DMS79 treated with DMSO at 0.1 percent for 48 hours (cell line): ENCODE measurements at regions not wholly inside any gene's neighbourhood (a gene's known extent, or its start where the extent isn't known, plus 50 kb on each side); places are given as distances from the start of the nearest gene placed in this dataset.

Source experiments
- DNase-seq: peaks from one replicate; lab custom pipeline; 2025; lab: John Stamatoyannopoulos, UW

DNA sequence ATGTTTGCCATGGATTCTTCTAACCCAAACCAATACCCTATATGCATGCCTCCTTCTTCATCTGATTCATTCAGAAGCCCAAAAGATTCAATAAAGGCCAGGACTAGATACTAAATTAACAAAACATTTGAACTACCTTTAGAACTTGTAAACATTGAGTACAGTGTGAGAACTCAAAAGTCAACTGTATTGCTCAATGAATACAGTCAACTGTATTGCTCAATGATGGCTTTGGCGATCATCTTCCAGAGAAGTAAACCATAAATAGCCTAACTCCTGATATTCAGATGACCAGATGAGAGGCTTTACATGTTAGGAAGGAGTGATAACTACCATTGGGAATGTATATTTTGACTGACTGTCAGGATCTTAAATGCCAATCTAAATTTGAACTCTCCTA is 206.5 kb upstream of the ITGA4 start:
- no peak for DNase-seq

DNA sequence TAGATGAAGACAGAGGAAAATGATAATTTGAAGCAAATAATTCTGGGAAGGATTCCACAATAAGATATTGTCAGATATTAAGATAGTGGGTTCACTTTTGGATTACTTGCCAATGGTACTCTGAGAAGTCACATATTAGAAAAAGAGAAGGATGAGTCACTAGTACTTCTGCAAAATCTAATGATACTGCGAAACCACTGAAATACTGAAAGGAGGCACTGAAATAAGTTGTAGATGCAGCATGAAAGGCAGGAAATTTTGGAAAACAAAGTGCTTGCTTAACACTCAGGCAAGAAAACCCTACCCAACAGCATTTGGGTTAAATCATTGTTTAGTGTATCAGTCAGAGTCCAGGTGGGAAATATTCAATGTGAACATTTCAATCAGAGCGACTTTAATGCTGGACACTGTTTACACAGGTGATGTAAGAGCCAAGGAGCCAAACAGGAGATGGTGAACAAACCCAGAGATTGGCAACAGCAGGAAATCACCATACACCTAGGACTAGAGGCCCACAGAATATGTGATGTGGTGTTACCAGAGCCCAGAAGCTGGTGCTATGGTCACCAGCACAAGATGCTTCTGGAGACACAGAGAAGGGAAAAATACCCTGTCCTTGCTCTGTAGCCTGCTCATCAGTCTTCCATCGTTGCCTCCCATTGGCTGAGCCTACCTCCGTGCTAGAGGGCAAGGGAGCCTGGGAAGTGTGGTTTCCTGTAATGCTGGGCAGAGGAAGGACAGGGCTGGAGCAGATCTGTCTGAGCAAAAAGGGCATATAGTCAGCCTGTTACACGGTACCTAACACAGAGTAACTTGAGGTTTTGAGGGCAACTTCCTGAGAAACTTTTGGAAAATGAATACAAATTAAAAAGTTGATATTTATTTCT is 204.7 kb upstream of the ITGA4 start:
- no peak for DNase-seq

DNA sequence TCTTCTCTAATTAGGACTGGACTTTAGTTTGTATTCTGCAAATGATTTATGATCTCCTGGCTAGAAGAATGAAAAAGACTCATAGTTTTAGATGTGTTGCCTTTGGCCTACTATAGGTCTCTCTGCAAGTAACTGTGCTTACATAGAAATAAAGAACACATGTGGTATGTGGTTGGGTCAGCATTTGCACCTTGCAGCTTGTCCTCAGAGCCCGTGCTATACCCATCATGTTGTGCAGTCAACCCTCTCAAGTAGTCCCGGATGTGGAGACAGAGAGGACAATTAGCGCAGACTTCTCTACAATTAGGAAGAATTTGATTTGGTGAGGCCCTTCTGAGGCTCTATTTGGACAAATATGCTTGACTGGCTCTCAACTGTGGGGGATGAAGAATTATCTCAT is 203.7 kb upstream of the ITGA4 start:
- DNase-seq, result no peak

DNA sequence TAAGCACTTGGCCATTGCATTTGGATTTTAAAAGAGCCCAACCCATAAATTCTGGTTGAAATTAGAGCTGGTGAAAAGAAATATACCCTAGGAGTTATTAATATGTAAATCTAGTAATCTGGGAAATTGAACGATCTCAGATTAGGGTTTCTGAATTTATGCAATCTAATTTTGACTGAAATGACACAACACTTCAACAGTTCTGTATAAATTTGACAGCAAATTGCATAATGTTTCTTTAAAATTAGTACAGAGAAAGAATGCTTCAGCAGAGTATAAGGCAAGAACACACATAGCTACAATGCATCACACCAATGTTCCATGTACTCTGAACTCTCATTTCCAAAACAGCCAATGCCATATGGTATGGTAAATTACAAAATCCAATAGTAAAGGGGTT is 201.5 kb upstream of the ITGA4 start:
- no peak for DNase-seq

DNA sequence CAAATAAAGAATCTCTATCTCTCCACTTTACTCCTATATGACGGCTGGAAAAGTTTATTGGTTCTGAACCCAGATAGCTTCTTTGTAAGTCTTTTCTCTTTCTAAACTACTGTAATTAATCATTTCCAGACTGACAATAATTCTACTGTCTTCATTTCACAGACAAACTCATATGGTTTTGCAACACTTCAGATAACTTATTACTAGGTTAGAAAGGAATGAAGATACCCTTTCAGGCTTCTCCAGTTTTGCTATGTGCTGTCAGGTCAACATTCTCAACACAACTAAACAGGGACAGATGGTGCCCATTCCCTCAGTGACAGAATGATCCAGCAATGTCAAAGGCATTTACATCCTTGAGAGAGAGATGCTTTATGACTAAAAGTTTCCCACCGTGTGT is 198.5 kb upstream of the ITGA4 start:
- DNase-seq, result no peak

DNA sequence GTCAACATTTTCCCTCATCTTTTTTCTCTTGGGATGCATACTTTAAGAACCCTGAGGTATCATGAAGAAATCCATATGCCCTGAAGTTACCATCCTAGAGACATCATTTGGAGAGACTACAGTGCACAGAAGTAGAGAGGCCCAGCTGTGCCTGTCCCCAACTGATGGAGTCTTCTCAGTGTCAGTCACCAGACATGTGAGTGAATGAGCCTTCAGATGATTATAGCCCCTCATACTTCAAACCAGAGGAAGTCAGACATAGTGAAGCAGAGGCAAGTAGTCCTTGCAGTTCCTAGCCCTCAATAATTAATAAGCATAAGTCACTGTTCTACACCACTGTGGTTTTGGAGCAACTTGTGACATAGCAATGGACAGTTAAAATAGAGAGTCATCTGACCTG is 194.4 kb upstream of the ITGA4 start:
- DNase-seq, result no peak

DNA sequence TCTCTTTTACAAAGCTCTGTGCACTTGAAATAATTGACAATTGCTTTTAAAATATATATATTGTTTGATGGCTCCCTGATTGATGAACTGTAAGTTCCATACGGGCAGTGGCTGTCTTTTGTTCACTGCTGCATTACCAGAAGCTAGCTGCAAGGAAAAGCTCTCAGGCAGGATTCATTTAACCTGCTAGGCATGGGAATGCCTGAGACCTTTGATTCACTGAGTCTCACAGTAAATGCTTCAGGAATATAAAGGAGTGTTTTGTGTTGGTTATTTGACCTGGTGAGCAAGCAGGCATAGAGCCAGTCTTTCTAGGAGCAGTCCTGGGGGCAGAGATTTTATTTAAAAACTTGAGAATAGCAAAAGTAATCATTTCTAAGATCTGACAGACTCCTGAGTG is 193.2 kb upstream of the ITGA4 start:
- DNase-seq, result no peak

DNA sequence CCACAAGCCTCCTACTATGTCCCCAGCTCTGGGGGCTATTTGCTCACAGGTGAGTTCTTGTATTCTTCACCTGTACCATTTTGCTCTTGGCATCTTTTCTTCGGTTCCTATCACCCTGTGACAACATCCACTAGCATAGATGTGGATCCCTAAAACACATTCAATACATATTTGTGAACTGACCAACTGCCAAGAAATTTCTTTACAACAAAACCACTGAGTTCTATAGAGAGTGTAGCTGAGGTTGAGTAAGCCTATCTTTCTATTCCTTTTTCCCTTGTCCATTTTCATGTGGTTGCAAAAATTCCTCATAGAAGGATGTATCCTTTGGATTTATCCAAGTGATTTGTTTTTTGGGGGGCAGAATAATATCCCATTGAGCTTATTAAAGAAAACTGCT is 192.7 kb upstream of the ITGA4 start:
- no peak for DNase-seq

DNA sequence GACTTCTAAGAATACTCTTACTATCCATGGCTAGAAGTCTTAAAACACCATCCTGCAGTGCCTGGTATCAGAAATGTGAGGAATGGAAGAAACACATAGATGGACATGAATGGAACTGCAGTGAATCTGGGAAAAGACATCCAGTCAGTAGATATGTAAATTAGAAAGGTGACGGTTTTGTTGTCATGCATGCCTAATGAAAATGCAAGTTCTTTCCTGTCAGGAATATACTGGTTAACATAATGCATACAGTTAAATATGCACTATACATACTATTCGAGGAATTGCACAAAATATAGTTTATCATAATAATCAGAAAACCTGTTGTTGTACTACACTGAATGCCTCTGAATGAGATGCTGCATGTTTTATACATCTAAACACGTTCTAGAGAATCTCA is 190.6 kb upstream of the ITGA4 start:
- no peak for DNase-seq

DNA sequence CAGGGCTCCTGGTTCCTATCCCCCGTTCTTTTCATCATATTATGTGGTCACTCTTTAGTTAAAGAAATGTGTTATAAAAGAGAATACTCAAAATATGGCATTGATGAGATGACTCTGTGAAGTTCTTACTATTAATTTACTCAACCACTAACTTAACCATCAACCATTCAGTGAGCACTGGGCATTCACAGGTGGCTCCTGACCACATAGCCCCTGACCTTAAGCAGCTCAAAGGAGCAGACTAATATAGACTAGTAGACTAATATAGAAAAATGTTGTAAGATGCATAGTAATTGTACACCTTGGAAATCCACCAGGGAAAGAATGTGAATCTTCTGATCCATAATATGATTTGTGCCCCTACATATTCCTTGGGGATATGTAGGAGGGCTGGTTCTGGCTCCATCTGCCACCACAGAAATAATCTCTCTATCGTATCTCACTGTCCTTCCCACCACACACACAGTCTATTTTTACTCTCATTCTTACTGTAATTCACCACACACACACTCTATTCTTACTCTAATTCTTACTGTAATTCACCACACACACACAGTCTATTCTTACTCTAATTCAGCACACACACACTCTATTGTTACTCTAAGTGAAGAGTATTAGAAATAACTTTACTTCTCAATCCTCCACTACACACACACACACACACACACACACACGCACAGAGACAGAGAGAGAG is 188.9 kb upstream of the ITGA4 start:
- no peak for DNase-seq

DNA sequence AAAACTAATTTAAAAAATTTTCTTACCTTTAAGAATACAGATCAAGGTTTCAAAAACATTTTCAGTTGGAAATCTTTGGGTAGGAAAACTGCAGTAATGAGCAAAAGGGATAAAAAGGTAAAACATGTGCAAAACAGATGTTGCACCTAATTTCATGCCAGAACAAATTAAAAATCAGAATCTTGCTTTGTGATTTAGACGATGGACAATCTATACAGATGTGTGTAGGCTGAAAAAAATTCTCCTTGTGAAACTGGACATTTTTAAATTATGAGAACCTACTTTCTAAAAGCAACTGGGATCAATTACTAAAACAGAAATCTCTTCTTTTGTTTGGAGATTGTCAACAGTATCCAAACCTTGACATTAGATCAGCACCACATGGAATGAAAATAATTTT is 183.2 kb upstream of the ITGA4 start:
- no peak for DNase-seq

DNA sequence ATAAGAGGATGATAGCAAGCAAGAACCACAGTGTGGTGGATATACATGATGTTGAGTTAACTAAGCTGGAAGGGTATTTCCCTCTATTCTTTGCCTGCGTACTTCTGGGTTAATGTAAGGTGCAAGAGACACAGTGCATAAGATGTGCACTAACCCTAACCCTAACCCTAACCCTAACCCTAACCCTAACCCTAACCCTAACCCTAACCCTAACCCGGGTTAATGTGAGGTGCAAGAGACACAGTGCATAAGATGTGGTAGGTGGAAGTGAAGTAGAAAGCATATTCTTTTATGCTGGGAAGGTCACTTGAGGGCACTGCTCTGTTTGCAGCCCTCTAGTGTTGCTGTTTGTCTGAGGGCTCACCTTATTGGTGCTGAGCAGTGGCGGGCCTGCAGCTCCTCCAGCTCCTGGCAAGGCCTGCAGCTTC is 181.5 kb upstream of the ITGA4 start:
- DNase-seq, result no peak

DNA sequence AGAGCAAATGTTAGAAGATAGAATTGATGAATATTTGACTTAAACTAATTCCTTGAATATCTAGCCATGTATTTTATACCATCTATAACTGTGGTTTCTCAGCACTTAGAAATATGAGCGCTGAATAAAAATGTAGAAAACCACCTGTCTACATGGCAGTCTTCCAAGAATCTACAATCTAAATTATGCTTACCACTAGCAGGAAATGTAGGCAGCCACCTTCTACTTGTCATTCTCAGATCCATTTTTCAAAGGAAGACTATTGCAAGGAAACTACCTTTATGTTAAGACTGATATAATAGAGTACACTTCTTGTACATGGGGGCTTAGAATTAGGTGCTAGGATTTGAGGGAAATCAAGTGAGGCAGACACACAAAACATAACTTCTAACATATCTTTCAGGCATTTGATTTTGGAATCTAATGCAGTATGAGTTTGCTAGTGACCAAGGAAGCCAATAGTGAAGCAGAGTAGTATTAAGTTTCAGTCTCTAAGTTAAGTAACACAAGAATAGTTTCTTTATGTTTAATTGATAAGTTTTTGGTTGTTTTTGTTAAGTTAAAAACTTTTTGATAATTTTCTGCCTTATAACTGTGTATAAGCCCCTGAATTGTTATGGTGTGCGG is 175.9 kb upstream of the ITGA4 start:
- peak; percentile 92 for DNase-seq

DNA sequence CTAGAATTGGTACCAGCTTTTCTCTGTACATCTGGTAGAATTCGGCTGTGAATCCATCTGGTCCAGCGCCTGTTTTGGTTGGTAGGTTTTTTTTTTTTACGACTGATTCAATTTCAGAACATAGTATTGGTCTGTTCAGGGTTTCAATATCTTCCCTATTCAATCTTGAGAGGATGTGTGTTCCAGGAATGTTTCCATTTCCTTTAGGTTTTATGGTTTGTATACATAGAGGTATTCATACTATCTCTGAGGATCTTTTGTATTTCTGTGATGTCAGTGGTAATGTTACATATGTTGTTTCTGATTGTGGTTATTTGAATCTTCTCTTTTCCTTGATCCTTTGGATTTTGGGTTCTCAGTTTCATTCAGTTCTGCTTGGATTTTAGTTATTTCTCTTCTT is 172.1 kb upstream of the ITGA4 start:
- no peak for DNase-seq

DNA sequence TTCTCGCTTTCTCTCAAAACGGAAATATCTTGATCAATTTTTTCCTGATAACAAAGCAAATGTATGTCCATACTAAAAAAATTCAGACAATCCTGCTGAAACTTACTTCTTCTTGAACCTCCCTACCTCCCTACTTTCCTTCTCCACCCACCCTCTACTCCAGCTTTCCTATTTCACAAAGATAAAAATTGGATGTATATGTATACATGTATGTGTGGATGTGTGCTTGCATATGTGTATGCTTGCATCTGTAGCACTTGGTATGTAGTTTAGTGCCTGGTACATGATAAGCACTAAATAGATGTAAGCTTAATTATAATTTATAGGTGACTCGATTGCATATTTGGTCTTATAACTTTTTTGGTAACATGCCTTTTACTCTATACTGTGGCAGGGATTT is 167.5 kb upstream of the ITGA4 start:
- no peak for DNase-seq

DNA sequence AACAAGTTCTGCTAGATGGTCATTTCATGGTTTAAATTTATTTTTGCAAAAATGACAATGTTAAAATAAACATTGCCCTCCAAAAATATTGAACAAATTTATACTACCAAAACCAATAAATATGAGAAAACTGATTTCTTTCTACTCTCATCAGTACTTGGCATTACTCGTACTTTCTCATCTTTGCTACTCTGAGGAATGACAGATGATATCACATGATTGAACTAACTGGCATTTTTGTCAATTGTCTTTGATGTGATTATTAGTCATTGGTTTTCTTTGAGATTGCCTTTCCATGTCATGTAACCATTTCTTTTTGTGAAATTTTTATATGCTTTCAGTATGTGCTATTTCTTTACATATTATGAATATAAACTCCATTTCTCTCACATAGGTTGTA is 167.0 kb upstream of the ITGA4 start:
- no peak for DNase-seq

DNA sequence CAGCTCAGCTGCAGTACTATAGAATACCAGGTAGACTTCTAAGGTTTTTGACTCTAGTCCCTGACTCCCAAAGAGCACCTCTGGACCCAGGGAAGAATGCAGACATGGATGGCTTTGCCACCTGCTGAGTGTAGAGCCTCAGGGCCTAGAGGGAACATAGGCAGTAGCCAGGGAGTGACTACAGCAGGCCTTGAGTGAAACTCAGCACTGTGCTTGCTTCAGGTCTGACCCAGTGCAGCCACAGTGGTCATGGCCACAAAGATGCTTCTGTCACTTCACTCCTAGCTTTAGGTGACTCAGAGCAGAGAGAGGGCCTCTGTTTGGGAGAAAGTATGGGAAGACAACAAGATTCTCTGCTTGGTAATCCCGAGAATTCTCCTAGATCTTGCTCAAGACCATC is 162.2 kb upstream of the ITGA4 start:
- no peak for DNase-seq

DNA sequence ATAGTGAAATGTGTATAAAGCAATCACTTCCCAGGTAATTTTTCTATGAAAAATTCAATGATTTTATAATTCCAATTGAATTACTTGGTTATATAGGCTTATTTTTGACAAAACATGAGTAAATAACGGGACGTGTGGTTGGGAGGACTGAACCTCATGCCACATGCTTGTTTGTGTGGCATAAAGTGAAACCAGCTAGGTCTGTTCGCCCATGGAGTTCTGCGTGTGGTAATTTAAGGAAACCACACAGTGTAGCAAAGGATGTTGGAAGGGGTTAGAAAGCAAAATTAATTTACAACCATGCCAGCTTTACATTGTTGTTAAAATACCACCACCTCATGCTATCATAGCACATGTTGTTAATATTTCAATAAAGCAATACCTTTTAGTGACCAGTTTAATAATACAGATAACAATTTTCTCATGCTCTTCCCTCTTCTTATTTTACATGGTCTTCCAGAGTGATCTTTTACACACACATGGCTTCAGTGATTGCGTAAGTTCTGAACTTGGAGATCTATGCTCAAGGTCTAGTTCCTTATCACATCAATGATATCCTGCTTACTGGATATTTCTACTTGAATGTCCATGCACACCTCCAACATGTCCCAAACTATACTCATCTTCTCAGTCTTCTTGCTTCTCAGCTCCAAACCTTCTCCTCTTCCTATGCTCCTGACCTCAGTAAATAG is 156.4 kb upstream of the ITGA4 start:
- no peak for DNase-seq

DNA sequence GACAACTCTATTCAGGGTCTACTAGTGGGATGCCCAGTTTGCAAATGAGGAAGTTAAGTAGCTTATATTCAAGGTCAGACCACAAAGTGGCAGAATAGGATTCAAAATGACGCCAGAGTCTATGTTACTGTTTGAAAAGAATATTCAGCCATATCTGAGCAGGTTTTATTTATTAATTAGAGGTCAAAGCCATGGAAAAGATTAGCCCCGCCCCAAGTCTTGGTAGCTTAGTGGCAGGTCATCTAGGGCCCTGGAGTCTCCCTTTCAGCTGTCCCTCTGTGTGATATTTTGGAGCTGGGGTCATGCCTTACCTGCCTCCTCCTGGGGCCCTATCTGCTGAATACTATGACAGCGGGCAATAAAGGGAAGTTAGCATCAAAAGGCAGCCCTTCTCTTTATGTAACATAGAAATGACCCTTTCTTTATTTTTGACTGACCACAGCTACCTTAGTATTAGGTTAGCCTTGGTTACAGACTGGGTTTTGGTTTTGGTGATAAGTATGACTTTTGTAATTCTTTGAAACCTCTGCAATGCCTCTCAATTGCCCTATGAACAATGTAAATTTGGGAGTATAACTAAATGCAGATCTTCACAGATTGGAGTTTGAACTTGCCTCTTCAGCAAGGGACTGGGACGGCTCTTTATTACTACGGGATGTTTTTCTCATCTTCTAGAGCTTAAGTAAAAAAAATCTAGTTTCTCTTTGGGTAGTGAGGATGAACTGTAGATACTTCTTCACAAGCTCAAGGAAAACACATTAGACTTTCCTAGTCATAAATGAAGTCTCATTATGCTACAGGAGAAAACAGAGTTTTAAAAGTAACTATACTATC is 153.0 kb upstream of the ITGA4 start:
- DNase-seq, result no peak

DNA sequence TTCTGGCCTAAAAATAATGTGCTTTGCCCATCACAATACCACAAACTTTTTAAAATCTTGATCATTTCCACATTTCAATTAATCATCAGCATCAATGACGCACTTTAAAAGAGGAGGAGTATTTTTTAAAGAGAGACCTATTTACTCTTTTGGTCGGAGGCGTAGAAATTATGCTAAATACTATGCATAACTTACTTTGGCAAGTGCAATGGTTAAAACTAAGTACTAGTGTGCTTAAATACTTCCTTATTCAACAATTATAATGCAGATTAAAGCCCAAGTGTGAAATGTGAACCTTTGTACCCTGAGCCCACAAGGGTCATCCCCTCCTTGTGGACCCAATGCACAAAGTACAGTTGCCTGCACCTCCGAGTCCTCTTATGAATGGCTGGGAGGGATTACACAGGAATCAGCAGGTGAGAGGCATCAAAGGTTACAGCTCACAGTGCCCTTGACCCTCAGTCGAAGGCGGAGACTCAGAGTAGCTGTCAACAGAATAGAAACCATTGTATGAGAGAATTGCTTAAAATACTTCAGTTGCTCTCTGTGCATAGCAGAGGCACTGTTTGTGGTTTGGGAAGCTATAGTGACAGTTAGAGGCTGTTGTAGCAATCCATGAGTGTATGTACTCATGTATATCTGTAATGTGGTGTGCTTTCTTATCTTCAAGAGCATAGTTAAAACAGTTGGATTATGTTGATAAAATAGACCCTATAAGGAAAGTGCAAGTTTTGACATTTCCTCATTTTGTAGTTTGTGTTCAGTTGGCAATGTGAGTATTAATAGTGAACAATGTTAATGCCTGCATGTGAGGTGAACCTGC is 151.7 kb upstream of the ITGA4 start:
- DNase-seq, result peak; percentile 15

DNA sequence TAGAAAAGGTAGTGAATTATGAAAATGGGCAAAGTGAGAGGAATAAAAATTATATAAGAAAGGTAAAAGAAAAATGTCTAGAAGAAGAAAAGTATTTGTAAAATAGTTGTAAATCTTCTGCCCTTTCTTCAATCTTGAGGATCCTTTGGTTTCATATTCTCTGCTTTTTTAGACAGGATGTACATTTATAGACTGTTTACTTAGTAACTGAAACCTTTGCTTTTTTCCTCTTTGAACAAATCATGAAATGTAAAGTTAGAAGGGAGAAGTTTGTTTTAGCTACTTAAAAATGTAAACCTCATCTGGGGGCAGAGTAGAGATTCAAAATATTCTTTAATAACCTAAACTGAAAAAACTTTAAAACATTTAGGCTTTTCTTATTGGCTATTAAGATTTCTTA is 150.4 kb upstream of the ITGA4 start:
- no peak for DNase-seq
